ENCODE measurements at regions not wholly inside any gene's neighbourhood (a gene's known extent, or its start where the extent isn't known, plus 50 kb on each side); places are given as distances from the start of the nearest gene placed in this dataset.

DNA sequence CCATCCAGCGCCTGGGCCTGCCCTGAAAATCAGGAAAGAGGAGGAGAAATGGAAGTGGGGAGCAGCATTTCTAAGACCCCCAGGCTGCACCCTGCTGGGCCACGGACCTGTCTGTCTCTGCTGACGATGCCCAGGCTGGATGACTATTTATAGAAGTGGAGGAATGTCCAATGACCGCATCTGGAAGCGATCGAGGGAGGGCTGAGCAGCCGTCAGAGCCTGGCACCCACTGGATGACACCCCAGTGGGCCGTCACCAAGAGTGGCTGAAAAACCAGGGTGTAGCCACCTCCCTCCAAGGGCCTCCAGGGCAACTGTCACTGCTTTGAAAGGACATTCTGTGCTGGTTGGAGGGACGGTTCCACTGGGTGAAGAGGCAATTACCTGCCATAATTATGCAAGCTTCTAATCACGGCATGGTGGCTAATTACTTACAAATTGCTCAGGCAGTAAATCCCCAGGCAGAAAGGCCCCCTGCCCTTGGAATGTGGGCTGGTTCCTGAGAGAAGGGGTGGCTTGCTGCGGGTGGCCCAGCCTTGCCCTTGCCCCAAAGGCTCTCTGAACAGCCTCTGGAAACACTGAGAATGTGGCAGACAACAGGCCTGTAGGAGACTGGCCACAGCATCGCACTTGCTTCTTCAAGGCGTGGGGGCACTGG is 332.1 kb downstream of the C16orf95 start:
- Mint-ChIP-seq H3K4me1 (peaks cover 78% of the 10 kb centered on the region), H3K27me3 (ENCODE audit: low read depth, poor library complexity) (peaks cover 34% of the 10 kb centered on the region), H3K27ac (no peak overlapping the region), H3K4me3 (no peak overlapping the region), H3K9me3 (peaks cover 7% of the 10 kb centered on the region), H3K36me3 (ENCODE audit: low read depth) (no peaks in the 10 kb centered on the region)
- DNase-seq, result peak; percentile 29
- TF ChIP-seq, protein P1, sequence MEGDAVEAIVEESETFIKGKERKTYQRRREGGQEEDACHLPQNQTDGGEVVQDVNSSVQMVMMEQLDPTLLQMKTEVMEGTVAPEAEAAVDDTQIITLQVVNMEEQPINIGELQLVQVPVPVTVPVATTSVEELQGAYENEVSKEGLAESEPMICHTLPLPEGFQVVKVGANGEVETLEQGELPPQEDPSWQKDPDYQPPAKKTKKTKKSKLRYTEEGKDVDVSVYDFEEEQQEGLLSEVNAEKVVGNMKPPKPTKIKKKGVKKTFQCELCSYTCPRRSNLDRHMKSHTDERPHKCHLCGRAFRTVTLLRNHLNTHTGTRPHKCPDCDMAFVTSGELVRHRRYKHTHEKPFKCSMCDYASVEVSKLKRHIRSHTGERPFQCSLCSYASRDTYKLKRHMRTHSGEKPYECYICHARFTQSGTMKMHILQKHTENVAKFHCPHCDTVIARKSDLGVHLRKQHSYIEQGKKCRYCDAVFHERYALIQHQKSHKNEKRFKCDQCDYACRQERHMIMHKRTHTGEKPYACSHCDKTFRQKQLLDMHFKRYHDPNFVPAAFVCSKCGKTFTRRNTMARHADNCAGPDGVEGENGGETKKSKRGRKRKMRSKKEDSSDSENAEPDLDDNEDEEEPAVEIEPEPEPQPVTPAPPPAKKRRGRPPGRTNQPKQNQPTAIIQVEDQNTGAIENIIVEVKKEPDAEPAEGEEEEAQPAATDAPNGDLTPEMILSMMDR (IDR thresholded peaks at IDR 0.05), result no peak

DNA sequence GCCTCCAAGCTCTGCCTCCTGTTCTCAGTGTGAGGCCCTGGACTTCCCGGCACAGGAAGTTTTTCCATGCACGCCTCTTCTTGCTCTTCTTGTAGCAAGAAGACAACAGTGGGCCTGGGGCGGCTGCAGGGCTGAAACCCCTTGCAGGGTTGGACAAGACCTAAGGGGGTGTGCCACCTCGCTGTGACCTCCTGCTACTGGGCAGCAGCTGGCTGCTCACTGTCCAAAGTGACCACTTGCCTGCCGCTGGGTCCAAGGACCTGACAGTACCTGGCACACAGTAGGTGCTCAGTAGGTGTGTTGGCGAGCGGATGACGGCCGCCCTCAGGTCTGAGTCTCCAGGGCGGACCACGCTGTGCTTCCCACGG is 331.6 kb downstream of the C16orf95 start:
- Mint-ChIP-seq H3K4me3 (no peak overlapping the region), H3K9me3 (peaks cover 7% of the 10 kb centered on the region), H3K36me3 (ENCODE audit: low read depth) (no peaks in the 10 kb centered on the region), H3K27ac (no peak overlapping the region), H3K27me3 (ENCODE audit: low read depth, poor library complexity) (peaks cover 35% of the 10 kb centered on the region), H3K4me1 (peaks cover 79% of the 10 kb centered on the region)
- TF ChIP-seq, protein P1 (IDR thresholded peaks at IDR 0.05), result no peak
- DNase-seq, result no peak

DNA sequence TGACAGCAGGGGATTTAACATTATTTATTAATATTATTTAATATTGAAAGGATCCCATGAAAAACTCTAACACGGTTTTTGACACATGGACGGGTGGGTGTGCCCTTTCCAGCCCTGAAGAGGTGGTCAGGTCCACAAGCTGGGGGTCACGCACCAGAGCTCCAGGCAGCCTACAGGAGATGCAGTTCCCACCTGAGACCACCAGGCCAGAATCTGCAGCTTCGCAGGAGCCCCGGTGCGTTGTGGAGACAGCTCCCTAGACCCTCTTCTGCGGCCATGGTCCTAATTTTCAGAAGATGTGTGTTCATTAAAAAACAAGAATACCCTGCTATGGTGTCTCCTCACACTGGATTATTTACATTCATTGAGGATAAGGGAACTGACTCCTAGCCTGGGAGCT is 331.1 kb downstream of the C16orf95 start:
- peak; percentile 42 for DNase-seq
- H3K4me3 Mint-ChIP-seq, result no peak overlapping the region
- TF ChIP-seq, protein P1 (IDR thresholded peaks at IDR 0.05), result peak; percentile 23
- peaks cover 84% of the 10 kb centered on the region for H3K4me1 Mint-ChIP-seq
- H3K27ac Mint-ChIP-seq, result no peak overlapping the region
- H3K27me3 Mint-ChIP-seq (ENCODE audit: low read depth, poor library complexity), result peaks cover 39% of the 10 kb centered on the region
- H3K36me3 Mint-ChIP-seq (ENCODE audit: low read depth), result no peaks in the 10 kb centered on the region
- peaks cover 7% of the 10 kb centered on the region for H3K9me3 Mint-ChIP-seq

DNA sequence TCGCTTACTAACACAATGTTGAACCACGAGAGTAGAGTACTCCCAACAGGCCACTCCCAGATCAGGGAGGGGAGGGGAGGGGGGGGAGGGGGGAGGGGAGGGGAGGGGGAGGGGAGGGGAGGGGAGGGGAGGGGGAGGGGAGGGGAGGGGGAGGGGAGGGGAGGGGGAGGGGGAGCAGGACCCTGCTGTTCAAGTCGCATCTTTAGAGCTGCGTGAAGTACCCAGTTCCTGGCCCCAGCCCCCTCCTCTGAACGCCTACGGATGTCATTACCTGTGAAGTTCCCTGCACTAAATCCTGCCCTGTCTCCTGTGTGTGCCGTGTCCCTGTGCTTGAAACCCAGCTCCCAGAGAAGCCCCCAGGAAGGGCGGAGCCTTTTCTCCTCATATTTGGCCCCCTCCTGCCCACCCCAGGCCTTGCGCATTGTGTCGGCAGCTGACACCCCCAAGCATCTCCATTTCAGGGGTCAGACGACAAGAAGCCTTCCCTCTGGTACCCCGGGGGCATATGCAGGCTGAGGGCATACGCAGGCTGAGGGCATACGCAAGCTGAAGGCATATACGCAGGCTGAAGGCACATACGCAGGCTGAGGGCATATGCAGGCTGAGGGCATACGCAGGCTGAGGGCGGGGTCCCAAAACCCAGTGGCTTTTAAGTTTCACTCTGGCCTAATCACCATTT is 330.2 kb downstream of the C16orf95 start:
- H3K4me1 Mint-ChIP-seq, result peaks cover 89% of the 10 kb centered on the region
- peaks cover 39% of the 10 kb centered on the region for H3K27me3 Mint-ChIP-seq (ENCODE audit: low read depth, poor library complexity)
- H3K27ac Mint-ChIP-seq, result no peak overlapping the region
- DNase-seq, result no peak
- H3K36me3 Mint-ChIP-seq (ENCODE audit: low read depth), result peaks cover under 1% of the 10 kb centered on the region
- TF ChIP-seq, protein P1 (IDR thresholded peaks at IDR 0.05), result no peak
- no peak overlapping the region for H3K4me3 Mint-ChIP-seq
- H3K9me3 Mint-ChIP-seq, result peaks cover 7% of the 10 kb centered on the region

DNA sequence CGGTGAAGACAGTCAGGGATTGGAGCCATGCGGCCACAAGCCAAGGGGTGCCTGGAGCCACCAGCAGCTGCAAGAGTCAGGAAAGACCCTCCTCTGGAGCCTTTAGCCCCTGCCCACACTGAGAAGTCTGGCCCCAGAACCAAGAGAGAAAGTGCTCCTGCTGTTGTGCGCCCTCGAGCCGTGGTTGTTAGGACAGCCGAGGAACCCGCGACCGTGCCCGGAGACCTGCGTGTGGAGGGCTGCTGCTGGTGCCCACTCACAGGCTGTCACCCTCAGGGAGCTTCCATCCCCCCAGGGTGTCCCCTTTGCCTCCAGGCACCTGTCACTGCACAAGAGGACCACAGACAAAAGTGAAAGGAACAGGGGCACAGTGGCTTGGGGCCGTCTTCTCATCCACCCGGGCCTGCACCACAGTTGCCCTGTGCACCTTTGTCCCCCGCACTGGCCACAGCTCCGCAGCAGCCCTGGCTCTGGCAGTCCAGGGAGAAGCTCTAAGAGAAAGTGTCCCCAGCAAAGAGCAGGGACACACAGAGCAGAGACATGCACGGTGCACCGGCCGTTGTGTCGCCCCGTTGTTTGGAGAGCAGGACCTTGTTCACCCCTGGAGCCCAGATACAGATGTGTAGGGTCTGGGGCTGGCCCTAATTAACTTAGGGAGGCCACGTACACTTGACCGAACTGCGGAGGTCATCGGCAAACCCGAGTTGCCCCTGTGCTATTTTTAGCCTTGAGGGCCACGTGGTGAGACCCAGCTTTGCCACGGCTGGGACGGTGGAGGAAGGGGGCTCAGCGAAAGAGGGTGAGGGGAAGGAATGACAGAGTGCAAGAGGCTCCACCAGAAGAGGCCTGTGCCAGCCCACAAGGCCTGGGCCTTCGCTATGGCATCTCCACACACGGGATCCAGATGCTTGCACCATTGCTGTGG is 329.2 kb downstream of the C16orf95 start:
- DNase-seq, result no peak
- Mint-ChIP-seq H3K9me3 (peaks cover 14% of the 10 kb centered on the region), H3K4me1 (peaks cover 92% of the 10 kb centered on the region), H3K27me3 (ENCODE audit: low read depth, poor library complexity) (peaks cover 39% of the 10 kb centered on the region), H3K27ac (peak overlapping the region; percentile 95), H3K4me3 (peak overlapping the region; percentile 19), H3K36me3 (ENCODE audit: low read depth) (peaks cover 10% of the 10 kb centered on the region)
- TF ChIP-seq, protein P1 (IDR thresholded peaks at IDR 0.05), result no peak

Data from nephron progenitor cell (in vitro differentiated cells).